Fibroblast of mammary gland (primary cell): ENCODE measurements at regions not wholly inside any gene's neighbourhood (a gene's known extent, or its start where the extent isn't known, plus 50 kb on each side); places are given as distances from the start of the nearest gene placed in this dataset.
"Not testable (repeated sequence)": the region's sequence is repeated elsewhere in the genome, so short reads cannot be mapped to it uniquely, and the experiment has no call there.

Source experiments
- DNase-seq: peaks from one replicate; pipeline ENCODE4 v3.0.0-alpha.2; 2010; ENCODE audit warnings: low read depth
- H3K4me3 ChIP-seq: 2 replicates; pipeline ENCODE4 v1.5.1; 2011; ENCODE audit warnings: low read depth, mild to moderate bottlenecking, low read length, moderate library complexity; ENCODE audit not compliant: control insufficient read depth
- TF ChIP-seq, protein P1 (sequence below): conservative IDR thresholded peaks from 2 replicates; pipeline ENCODE4 v1.5.1; 2011; ENCODE audit warnings: low read depth, low read length, inconsistent platforms; ENCODE audit not compliant: control insufficient read depth, insufficient read depth

DNA sequence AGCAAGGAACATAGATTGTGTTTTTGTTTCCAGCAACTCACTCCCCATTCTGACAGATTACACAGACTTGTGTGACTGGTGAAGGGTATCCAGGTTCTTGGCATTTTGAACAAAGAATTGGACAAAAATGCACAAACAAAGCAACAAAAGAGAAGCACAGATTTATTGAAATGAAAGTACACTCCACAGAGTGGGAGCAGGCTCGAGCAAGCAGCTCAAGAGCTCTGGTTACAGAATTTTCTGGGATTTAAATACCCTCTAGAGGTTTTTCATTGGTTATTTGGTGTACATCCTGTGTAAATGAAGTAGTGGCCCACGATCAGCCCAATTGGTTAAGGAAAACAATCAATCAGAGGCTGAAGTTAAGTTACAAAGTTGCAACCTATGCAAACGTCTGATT lies 155.0 kb upstream of the JADE1 start:
- DNase-seq: no peak
- no peak overlapping the region for H3K4me3 ChIP-seq
- TF ChIP-seq, protein P1, sequence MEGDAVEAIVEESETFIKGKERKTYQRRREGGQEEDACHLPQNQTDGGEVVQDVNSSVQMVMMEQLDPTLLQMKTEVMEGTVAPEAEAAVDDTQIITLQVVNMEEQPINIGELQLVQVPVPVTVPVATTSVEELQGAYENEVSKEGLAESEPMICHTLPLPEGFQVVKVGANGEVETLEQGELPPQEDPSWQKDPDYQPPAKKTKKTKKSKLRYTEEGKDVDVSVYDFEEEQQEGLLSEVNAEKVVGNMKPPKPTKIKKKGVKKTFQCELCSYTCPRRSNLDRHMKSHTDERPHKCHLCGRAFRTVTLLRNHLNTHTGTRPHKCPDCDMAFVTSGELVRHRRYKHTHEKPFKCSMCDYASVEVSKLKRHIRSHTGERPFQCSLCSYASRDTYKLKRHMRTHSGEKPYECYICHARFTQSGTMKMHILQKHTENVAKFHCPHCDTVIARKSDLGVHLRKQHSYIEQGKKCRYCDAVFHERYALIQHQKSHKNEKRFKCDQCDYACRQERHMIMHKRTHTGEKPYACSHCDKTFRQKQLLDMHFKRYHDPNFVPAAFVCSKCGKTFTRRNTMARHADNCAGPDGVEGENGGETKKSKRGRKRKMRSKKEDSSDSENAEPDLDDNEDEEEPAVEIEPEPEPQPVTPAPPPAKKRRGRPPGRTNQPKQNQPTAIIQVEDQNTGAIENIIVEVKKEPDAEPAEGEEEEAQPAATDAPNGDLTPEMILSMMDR: no peak

DNA sequence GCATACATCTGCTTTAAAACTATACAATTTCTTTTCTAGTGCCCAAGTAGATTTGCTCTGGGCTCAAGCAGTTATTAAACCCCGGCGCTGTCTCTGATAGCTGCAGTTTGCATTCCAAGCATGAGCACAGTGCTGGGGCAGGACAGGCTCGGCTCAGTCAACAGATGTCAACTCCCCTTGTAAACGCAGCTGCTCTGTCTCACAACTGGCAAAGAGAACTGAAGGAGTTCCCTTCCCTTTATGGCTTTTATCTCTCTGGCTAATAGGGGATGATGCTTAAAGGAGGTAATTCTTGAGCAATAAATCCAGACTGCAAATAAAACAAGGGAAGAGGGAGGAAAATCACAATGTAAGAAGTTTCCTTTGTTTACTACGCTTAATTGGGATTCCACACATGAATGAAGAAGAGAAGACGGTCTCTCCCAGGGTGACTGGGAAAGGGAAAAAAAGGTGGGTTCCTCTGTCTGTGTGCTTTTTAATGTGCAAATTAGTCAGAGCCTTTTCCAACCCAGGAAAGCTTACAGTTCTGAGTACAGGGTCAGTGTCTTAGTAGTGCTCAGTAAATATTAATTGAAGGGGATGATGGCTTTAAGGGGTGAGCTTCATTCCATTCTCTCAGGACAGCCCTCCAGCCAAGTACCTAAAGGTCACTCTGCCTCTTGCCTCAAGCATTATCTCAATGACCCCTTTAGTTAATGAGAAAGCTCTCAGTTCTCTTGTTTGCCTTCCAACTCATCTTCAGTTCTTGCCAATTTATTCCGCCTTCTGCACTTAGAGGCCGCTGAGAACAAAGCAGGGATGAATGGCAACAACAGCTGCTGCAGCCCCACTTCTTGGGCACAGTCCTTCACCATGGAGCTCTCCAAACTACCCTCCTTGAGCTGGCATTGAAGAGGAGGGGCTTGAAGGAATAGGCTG lies 155.7 kb upstream of the JADE1 start:
- no peak for DNase-seq
- TF ChIP-seq, protein P1: no peak
- no peak overlapping the region for H3K4me3 ChIP-seq

DNA sequence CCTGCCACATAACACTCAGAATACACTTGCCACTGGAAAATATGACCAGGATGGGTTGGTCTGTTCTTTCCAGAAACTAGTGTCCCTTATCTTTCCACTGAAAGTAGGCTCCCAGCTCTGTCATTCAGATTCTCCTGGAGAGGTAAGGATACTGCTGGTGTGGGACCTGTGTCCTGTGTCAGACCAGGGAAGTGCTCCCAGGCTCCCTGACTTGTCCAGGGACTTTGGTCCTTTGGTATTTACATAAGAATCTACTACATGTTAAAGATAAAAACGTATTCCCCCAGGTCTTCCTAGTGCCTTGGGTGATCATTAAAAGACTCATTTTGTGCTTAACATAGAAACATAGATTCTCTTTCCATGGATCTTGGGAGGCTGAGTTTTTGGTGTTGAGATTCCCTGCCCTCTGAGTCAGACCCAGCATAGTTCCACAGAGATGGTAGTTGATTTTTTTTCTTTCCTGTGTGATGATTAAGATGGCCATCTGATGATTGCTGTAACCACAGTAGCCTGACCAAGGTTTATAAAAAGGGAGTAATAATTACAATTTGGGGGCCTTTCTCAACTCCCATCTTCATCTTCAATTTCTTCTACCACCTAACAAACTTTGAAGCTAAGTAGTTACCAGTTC lies 159.8 kb upstream of the JADE1 start:
- TF ChIP-seq, protein P1: no peak
- peak; percentile 67 for DNase-seq
- H3K4me3 ChIP-seq: no peak overlapping the region

DNA sequence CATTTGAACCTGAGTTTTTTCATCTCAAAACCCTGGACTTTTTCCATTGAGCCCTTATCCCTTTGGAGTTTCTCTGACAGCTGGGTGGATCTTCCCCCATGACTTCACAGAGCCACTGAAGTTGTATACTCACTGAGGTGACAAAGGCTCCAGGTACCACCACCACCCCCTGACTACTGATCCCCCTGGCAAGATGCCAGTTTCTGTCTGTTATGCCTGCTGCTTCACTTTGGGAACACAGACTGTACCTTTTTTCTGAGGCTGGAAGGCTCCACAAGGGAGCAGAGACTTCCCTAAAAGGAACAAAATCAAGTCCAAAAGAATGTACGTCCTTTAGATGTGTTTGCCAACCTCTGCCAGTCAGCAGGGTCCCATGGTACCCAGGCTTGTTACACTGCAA lies 160.3 kb upstream of the JADE1 start:
- no peak overlapping the region for H3K4me3 ChIP-seq
- TF ChIP-seq, protein P1: no peak
- DNase-seq: no peak

DNA sequence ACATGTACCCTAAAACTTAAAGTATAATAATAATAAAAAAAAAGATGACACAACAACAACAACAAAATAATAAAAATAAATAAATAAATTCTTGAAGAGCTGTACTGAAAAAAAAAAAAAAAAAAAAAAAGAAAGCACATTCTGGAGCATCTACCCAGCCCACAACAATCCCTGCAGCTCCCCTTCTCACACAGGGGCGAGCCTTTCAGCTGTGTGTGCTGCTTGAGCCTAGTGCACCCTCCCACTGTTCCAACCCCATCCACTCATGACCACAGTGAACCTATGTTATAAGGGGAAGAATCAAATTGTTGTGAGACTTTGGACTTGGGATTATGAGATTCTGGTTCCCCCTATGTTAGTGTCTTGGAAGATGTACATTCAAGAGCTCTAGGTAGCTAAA lies 161.5 kb upstream of the JADE1 start:
- H3K4me3 ChIP-seq: no peak overlapping the region
- no peak for DNase-seq
- TF ChIP-seq, protein P1: no peak

DNA sequence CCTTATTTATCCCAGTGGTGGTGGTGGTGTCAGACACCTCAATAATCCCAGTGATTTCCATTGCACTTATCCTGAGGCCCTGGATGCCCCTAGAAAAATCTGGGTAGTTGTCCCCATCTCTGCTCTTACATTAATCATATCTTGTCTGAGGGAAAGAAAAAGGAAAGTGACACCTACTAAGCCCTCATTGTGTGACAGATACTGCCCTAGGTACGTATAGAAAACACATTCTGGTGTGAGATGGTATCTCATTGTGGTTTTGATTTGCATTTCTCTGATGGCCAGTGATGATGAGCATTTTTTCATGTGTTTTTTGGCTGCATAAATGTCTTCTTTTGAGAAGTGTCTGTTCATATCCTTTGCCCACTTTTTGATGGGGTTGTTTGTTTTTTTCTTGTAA lies 162.6 kb upstream of the JADE1 start:
- not testable (repeated sequence) for H3K4me3 ChIP-seq

DNA sequence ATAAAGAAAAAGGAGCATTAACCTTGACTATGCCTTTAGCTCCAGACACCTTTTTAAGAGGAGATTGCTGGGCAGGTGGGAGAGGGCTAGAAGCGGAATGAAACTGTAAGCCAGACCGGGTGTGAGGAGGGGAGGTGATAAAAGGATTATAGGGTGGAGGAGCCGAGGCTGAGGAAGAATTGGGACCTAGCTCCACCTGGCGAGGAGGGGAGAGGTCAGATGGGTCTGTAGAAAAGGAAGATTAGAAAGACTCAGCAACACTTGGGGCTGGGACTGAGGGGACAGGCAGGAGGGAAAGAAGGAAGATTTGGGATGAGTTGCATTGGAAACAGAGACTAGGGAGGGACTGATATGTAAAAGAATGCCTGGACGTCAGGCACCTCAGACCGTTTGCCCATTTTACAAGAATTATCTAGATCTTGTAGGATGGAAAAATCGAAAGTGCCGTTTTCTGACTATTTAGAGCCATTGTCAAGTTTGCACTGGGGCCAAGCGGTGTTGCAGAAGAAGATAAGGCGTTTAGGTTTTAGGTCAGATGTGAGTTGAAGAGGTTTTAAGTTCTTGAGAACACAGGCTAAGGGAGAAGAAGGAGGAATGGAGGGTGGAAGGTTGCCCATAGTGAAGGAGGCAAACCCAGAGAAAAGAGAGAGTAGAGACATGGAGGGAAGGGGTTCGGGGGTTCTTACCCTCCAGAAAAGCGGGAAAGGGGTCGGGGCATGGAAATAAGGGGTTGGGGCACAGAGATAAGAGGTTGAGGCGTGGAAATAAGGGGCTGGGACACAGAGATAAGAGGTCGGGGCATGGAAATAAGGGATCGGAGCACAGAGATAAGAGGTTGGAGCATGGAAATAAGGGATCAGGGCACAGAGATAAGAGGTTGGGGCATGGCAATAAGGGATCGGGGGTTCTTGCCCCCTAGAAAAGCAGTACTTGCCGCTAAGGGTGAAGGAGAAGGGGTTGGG lies 164.5 kb upstream of the JADE1 start:
- DNase-seq, H3K4me3 ChIP-seq: not testable (repeated sequence)

More for the DNA sequence above, 162.6 kb upstream of the JADE1 start:
- DNase-seq: not testable (repeated sequence)

DNA sequence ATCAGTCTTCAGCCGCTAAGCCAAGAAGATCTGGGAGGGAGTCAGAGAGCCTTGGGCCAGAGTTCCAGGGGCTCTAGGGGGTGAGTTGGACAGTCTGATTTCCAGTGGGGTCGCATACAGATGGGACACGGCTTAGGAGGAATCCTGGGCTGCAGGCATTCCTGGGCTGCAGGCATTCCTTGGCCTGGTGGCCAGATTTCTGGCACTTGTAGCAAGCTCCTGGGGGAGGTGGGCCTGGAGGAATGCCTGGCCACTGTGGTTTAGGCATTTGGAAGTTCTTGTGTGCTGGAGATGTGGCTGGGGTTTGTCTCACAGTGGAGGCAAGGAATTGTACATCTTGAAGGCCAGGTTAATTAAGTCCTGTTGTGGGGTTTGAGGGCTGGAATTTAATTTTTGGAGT lies 165.4 kb upstream of the JADE1 start:
- H3K4me3 ChIP-seq, DNase-seq: not testable (repeated sequence)

DNA sequence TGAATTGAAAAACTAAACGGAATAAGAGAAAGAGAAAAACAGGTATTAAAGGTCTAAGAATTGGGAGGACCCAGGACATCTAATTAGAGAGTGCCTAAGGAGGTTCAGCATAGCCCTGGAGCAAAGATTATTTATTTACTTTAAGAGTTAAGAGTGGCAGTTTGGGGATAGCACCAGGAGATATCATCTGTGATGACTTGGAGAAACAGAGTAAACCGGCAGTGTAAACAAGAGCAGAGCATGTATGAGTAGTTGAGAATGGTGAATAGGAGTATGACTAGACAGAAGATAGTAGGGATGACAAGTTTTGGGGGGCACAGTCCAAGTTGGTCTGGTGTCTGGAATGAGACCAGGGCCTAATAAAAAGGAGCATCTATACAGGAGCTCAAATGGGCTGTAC lies 167.9 kb upstream of the JADE1 start:
- H3K4me3 ChIP-seq, DNase-seq: not testable (repeated sequence)
